ENCODE measurements at regions not wholly inside any gene's neighbourhood (a gene's known extent, or its start where the extent isn't known, plus 50 kb on each side); places are given as distances from the start of the nearest gene placed in this dataset.

DNA sequence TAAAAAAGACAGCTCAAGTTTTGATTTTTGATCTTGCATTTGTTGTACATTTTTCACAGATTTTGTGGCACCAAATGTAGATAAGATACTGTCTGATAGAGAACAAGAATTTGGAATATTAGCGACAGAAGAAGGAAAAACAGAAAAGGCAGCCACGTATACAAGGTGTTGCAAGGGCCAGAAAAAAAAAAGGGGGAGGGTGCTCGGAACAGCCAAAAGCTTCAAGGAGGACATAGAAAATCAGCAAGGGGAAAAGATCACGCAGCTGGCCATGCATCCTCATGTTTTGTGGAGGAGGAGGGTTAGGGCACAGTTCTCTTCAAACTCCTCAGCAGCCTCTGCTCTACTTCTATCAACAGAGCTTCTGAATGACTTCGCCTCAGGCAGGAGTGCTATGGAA lies 80.7 kb upstream of the MROH9 start:
- H3K27ac ChIP-seq (ENCODE audit: low read depth, low read length): no peak overlapping the region
- TF ChIP-seq ZFX (IDR thresholded peaks at IDR 0.05) (no peak), POLR2AphosphoS5 (IDR thresholded peaks at IDR 0.05; ENCODE audit: low read depth, low read length) (no peak)
- no peak overlapping the region for H3K9ac ChIP-seq (ENCODE audit: low read length)
- no peaks in the 10 kb centered on the region for H3K4me1 ChIP-seq (ENCODE audit: control insufficient read depth in 1 of 2, insufficient read depth in 2 of 2, low read length in 2 of 2)
- H3K4me3 ChIP-seq (replicated peaks in 1 of 2; ENCODE audit: low read depth in 1 of 2, low read length in 2 of 2): no peak overlapping the region
- no peak for ATAC-seq
- POLR2A ChIA-PET: no interaction called here
- no peaks in the 10 kb centered on the region for H3K9me2 ChIP-seq (ENCODE audit: insufficient read depth)
- no TSS peak for BruUV-seq (replicated peaks)
- H3K79me2 ChIP-seq (ENCODE audit: insufficient read depth, low read length): no peaks in the 10 kb centered on the region
- H2AFZ ChIP-seq (ENCODE audit: low read depth, low read length, poor library complexity, severe bottlenecking): no peak overlapping the region
- H3K27me3 ChIP-seq (ENCODE audit: insufficient read depth, low read length): no peaks in the 10 kb centered on the region
- H3K36me3 ChIP-seq (ENCODE audit: control insufficient read depth in 1 of 2, insufficient read depth in 2 of 2, low read length in 2 of 2): no peaks in the 10 kb centered on the region
- intact Hi-C loops (cut with micrococcal nuclease): no loop called here
- no peak for DNase-seq (ENCODE audit: low read depth, low spot score)
- no peak overlapping the region for H3K4me2 ChIP-seq (ENCODE audit: low read length)
- H3K9me3 ChIP-seq (ENCODE audit: control insufficient read depth in 1 of 2, insufficient read depth in 1 of 2, low read depth in 1 of 2, low read length in 2 of 2): no peaks in the 10 kb centered on the region
- CTCF ChIA-PET: no interaction called here
- no peaks in the 10 kb centered on the region for H4K20me1 ChIP-seq (ENCODE audit: insufficient read depth)
- RAD21 ChIA-PET (ENCODE audit: low non-redundant PET in 1 of 2, low total read pairs in 2 of 2, uncharacterized antibody in 2 of 2, unreplicated experiment in 2 of 2): no interaction called here

DNA sequence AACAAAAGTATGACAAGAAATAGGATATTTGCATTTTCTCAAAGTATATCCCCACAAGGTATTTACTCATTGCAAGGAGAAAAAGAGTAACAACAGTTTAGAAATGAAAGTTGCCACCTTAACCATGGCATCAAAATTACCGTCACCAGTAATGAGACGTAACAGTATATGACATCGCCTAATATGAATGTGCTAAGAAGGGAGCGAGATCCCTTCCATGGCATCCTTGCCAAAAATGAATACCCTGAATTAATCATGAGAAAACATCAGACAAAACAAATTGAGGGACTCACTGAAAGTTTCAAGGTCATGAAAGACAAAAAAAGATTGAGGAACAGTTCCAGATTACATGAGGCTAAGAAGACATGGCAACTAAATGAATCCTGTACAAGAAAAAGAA lies 78.9 kb upstream of the MROH9 start:
- no peaks in the 10 kb centered on the region for H3K9me2 ChIP-seq (ENCODE audit: insufficient read depth)
- ChIA-PET CTCF (no interaction called here), RAD21 (ENCODE audit: low non-redundant PET in 1 of 2, low total read pairs in 2 of 2, uncharacterized antibody in 2 of 2, unreplicated experiment in 2 of 2) (no interaction called here), POLR2A (no interaction called here)
- intact Hi-C loops (cut with micrococcal nuclease): no loop called here
- H2AFZ ChIP-seq (ENCODE audit: low read depth, low read length, poor library complexity, severe bottlenecking): no peak overlapping the region
- BruUV-seq (replicated peaks): no TSS peak
- no peak overlapping the region for H3K27ac ChIP-seq (ENCODE audit: low read depth, low read length)
- ATAC-seq: no peak
- no peaks in the 10 kb centered on the region for H3K36me3 ChIP-seq (ENCODE audit: control insufficient read depth in 1 of 2, insufficient read depth in 2 of 2, low read length in 2 of 2)
- no peak for DNase-seq (ENCODE audit: low read depth, low spot score)
- H3K9me3 ChIP-seq (ENCODE audit: control insufficient read depth in 1 of 2, insufficient read depth in 1 of 2, low read depth in 1 of 2, low read length in 2 of 2): no peaks in the 10 kb centered on the region
- TF ChIP-seq SRF (IDR thresholded peaks at IDR 0.05; ENCODE audit: low read depth) (no peak), EZH2 (IDR thresholded peaks at IDR 0.05) (no peak), JUND (IDR thresholded peaks at IDR 0.05) (no peak), EZH2phosphoT487 (IDR thresholded peaks at IDR 0.05; ENCODE audit: borderline replicate concordance) (no peak), CEBPB (IDR thresholded peaks at IDR 0.05; ENCODE audit: low read depth) (no peak), ZNF274 (IDR thresholded peaks at IDR 0.05; ENCODE audit: low read depth, low read length) (no peak)
- no peaks in the 10 kb centered on the region for H3K4me1 ChIP-seq (ENCODE audit: control insufficient read depth in 1 of 2, insufficient read depth in 2 of 2, low read length in 2 of 2)
- no peaks in the 10 kb centered on the region for H3K27me3 ChIP-seq (ENCODE audit: insufficient read depth, low read length)
- H3K79me2 ChIP-seq (ENCODE audit: insufficient read depth, low read length): no peaks in the 10 kb centered on the region
- no peak overlapping the region for H3K9ac ChIP-seq (ENCODE audit: low read length)
- H4K20me1 ChIP-seq (ENCODE audit: insufficient read depth): no peaks in the 10 kb centered on the region
- no peak overlapping the region for H3K4me2 ChIP-seq (ENCODE audit: low read length)
- no peak overlapping the region for H3K4me3 ChIP-seq (replicated peaks in 1 of 2; ENCODE audit: low read depth in 1 of 2, low read length in 2 of 2)
